MCF 10A (cell line): ENCODE measurements at regions not wholly inside any gene's neighbourhood (a gene's known extent, or its start where the extent isn't known, plus 50 kb on each side); places are given as distances from the start of the nearest gene placed in this dataset.

Experiments
- BruUV-seq: library from RNA; stranded (reverse); fragments of 400-500 nt; replicated peaks from 2 replicates; lab custom pipeline; 2021; lab: Mats Ljungman, UMichigan
- CTCF ChIA-PET: fragments of 300-600 bp; sonication (Branson Sonifier 250); formaldehyde crosslinking; extraction: SDS; loops from one replicate; lab custom pipeline; 2021; ENCODE audit warnings: antibody characterized with exemption, inconsistent platforms; lab: Yijun Ruan, JAX
- POLR2A ChIA-PET: fragments of 300-600, 350-650 bp; sonication (Branson Sonifier 250); formaldehyde crosslinking; extraction: SDS; loops from one replicate; lab custom pipeline; 2020; ENCODE audit warnings: antibody characterized with exemption, inconsistent platforms; lab: Yijun Ruan, JAX
- DNase-seq: peaks from one replicate; pipeline ENCODE4 v3.0.0-alpha.2; 2018; ENCODE audit not compliant: unreplicated experiment
- H3K27ac Mint-ChIP-seq: one replicate; pipeline ENCODE4 v1.8.0; 2022; ENCODE audit warnings: mild to moderate bottlenecking, low read depth, mixed read lengths; ENCODE audit not compliant: unreplicated experiment
- H3K27me3 Mint-ChIP-seq: one replicate; pipeline ENCODE4 v1.8.0; 2022; ENCODE audit warnings: mixed read lengths; ENCODE audit not compliant: insufficient read depth, unreplicated experiment
- H3K36me3 Mint-ChIP-seq: one replicate; pipeline ENCODE4 v1.8.0; 2022; ENCODE audit warnings: mild to moderate bottlenecking, moderate library complexity, mixed read lengths; ENCODE audit not compliant: insufficient read depth, unreplicated experiment
- H3K4me1 Mint-ChIP-seq: one replicate; pipeline ENCODE4 v1.8.0; 2022; ENCODE audit warnings: mixed read lengths; ENCODE audit not compliant: insufficient read depth, unreplicated experiment
- H3K4me3 Mint-ChIP-seq: one replicate; pipeline ENCODE4 v1.8.0; 2022; ENCODE audit warnings: mild to moderate bottlenecking, moderate library complexity, mixed read lengths; ENCODE audit not compliant: unreplicated experiment
- H3K9me3 Mint-ChIP-seq: one replicate; pipeline ENCODE4 v1.8.0; 2022; ENCODE audit warnings: mixed read lengths; ENCODE audit not compliant: unreplicated experiment
- intact Hi-C: fragments of 100-400 bp; cut with micrococcal nuclease; formaldehyde crosslinking; loops from 2 replicates; pipeline ENCODE4 v1.14.1; 2022
- TF ChIP-seq, protein P1 (sequence below): fragments of 200-600 bp; IDR thresholded peaks from one replicate; pipeline ENCODE4 v1.8.0; 2022; ENCODE audit warnings: antibody characterized with exemption, mild to moderate bottlenecking; ENCODE audit not compliant: unreplicated experiment

DNA sequence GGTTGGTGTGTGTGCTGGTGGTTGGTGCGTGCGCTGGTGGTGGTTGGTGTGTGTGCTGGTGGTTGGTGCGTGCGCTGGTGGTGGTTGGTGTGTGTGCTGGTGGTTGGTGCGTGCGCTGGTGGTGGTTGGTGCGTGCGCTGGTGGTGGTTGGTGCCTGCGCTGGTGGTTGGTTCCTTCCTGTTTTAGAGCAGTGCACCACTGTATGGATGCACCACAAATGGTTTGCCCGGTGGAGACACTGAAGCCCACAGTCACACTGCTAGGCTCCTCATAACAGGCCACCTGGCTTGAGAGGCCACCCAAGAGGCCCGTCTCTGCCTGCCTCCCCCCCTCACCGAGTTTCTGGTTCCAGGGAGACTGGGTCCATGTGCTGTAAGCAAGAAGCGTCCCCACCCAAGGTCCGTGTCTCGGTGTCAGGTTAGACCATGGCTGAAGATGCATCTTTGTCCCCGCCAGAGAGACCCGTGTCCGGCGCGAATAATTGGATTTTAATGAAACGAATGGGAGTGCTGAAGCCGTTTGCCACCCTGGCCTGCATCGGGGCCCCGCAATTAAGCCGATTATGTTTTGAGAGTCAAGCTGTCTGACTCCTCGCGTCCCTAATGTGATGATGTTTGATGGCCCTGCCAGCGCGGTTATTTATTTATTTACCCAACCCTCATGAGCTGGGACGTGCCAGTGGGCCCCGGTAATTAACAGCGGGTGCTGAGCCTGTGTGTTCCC lies 161.3 kb upstream of the GSE1 start:
- Mint-ChIP-seq H3K9me3 (no peaks in the 10 kb centered on the region), H3K4me1 (no peaks in the 10 kb centered on the region), H3K27me3 (no peaks in the 10 kb centered on the region), H3K27ac (no peak overlapping the region), H3K36me3 (no peaks in the 10 kb centered on the region), H3K4me3 (no peak overlapping the region)
- intact Hi-C loops = no loop called here
- CTCF ChIA-PET = interaction anchor here (0.7 kb wide), 1 partner anchor 134 kb away, joined by 3 read pairs; no protein-coding TSS in a partner anchor
- TF ChIP-seq, protein P1, sequence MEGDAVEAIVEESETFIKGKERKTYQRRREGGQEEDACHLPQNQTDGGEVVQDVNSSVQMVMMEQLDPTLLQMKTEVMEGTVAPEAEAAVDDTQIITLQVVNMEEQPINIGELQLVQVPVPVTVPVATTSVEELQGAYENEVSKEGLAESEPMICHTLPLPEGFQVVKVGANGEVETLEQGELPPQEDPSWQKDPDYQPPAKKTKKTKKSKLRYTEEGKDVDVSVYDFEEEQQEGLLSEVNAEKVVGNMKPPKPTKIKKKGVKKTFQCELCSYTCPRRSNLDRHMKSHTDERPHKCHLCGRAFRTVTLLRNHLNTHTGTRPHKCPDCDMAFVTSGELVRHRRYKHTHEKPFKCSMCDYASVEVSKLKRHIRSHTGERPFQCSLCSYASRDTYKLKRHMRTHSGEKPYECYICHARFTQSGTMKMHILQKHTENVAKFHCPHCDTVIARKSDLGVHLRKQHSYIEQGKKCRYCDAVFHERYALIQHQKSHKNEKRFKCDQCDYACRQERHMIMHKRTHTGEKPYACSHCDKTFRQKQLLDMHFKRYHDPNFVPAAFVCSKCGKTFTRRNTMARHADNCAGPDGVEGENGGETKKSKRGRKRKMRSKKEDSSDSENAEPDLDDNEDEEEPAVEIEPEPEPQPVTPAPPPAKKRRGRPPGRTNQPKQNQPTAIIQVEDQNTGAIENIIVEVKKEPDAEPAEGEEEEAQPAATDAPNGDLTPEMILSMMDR = no peak
- DNase-seq = no peak
- BruUV-seq = no TSS peak
- POLR2A ChIA-PET = interaction anchor here (0.6 kb wide), 1 partner anchor 454 kb away, joined by 3 read pairs; no protein-coding TSS in a partner anchor

DNA sequence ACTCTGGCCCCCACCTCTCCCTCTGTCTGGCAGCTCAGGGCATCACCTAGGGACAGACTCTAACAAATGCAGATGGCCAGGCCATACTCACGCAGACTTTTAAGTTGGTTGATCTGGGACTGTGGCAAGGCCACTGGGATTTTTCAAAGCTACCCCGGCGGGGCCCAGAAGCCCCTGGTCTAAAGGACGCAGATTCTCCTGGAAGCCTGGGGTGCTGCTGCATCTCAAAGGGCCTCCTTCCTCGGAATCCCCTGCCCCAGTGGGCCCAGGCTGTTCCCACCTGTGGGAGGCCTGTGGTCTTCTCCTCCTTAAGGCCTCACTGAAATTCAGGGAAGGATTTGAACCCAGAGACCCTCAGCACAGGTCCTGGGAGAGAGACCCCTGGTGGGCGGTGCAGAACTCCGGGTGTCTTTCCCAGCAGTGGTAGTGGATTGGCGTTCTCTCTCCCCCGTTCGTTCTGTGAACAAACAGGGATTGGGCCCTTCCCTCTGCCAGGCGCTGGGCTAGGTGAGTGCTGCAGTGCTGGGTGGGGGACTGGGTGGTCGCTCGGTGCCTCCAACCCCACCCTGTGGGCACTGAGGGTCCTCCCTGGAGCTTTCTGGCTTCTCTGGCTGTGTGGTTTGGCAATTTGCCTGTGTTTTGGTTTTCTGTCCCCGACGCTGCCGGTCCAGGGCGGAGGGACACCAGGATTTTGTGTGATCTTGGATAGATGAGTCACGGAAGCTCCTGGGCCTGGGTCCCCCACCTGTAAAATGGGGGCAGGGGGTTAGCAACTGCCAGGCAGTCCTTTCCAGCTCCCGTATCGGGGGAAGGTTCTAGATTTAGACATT lies 160.5 kb upstream of the GSE1 start:
- H3K4me1 Mint-ChIP-seq = no peaks in the 10 kb centered on the region
- intact Hi-C loops = no loop called here
- H3K4me3 Mint-ChIP-seq = no peak overlapping the region
- no peaks in the 10 kb centered on the region for H3K27me3 Mint-ChIP-seq
- POLR2A ChIA-PET = interaction anchor here (1.0 kb wide), 1 partner anchor 9 kb away, joined by 3 read pairs; no protein-coding TSS in a partner anchor
- CTCF ChIA-PET = interaction anchor here (0.7 to 0.9 kb wide), 2 partner anchors 31 to 135 kb away, joined by 3 to 4 read pairs; no protein-coding TSS in a partner anchor
- no peak for DNase-seq
- H3K27ac Mint-ChIP-seq = no peak overlapping the region
- H3K9me3 Mint-ChIP-seq = no peaks in the 10 kb centered on the region
- TF ChIP-seq, protein P1 = no peak
- H3K36me3 Mint-ChIP-seq = no peaks in the 10 kb centered on the region
- no TSS peak for BruUV-seq

DNA sequence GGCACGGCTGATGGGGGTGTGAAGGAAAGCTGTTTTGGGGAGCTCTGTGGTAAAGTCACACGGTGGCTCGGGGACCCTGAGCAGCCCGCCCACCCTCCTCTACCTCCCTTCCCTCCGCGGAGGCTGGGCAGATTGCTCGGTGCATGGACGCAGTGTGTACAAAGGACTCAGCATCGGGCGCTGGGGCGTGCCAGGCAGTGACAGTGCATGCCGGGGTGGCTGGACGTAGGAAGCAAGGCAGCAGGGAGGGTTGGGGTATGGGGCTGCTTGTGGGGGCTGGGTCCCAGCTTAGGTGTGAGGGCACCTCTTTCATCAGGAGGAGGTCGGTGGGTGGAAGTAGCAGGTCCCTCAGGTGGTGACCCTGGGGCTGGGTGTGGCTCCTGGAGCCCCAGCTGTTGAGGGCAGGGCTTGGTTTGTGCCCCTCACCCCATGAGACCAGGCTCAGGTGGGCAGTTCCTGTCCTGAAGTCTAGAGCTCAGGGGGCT lies 159.9 kb upstream of the GSE1 start:
- Mint-ChIP-seq H3K9me3 (no peaks in the 10 kb centered on the region), H3K4me3 (no peak overlapping the region), H3K27ac (no peak overlapping the region), H3K27me3 (no peaks in the 10 kb centered on the region), H3K36me3 (no peaks in the 10 kb centered on the region), H3K4me1 (no peaks in the 10 kb centered on the region)
- ChIA-PET POLR2A (interaction anchor here (1.0 kb wide), 1 partner anchor 9 kb away, joined by 3 read pairs; no protein-coding TSS in a partner anchor), CTCF (interaction anchor here (0.6 to 0.9 kb wide), 3 partner anchors 12 to 33 kb away, joined by 3 to 4 read pairs (median 3); no protein-coding TSS in a partner anchor)
- DNase-seq = no peak
- no TSS peak for BruUV-seq
- TF ChIP-seq, protein P1 = no peak
- intact Hi-C loops = no loop called here

DNA sequence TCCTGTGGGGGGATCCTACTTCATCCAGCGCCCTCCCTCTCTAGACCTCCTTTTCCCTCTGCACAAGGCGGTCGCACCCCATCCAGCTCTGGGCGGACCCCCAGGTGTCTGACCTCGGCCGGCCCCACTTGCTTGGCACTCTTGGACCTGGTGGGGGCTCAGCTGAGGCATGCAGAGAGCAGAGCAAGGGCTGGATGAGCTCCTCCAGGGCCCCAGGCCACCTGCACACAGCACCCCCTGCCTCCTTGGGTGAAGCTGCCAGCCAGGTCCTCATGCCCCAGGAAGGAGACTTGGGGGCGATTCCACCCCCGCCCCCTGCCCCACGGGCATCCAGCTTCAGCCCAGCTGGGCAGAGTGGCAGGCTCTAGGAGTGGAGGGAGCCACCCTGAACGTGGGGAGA lies 159.4 kb upstream of the GSE1 start:
- H3K9me3 Mint-ChIP-seq = no peaks in the 10 kb centered on the region

More for the DNA sequence above, 159.4 kb upstream of the GSE1 start:
- BruUV-seq = no TSS peak
- TF ChIP-seq, protein P1 = no peak
- no peak for DNase-seq
- no peak overlapping the region for H3K27ac Mint-ChIP-seq
- H3K4me3 Mint-ChIP-seq = no peak overlapping the region
- H3K4me1 Mint-ChIP-seq = no peaks in the 10 kb centered on the region
- intact Hi-C loops = no loop called here
- H3K36me3 Mint-ChIP-seq = no peaks in the 10 kb centered on the region
- POLR2A ChIA-PET = no interaction called here
- CTCF ChIA-PET = interaction anchor here (0.6 to 0.9 kb wide), 4 partner anchors 12 to 564 kb away, joined by 3 to 4 read pairs (median 3); no protein-coding TSS in a partner anchor
- H3K27me3 Mint-ChIP-seq = no peaks in the 10 kb centered on the region
